Liver (tissue), 7 donors: ENCODE measurements at regions not wholly inside any gene's neighbourhood (a gene's known extent, or its start where the extent isn't known, plus 50 kb on each side); places are given as distances from the start of the nearest gene placed in this dataset. TPM values are rescaled to one million over a fixed set of nuclear protein-coding genes. Genes with fewer than 3 reads are reported as not detected.
"Not testable (repeated sequence)": the region's sequence is repeated elsewhere in the genome, so short reads cannot be mapped to it uniquely, and the experiment has no call there.

Experiments used
- DNase-seq: peaks from one replicate; pipeline ENCODE4 v3.0.0-alpha.2; 2017; ENCODE audit warnings: low spot score
- H3K27ac ChIP-seq, 2 donors: one replicate each; pipeline ENCODE4 v1.7.0; 2013; ENCODE audit warnings: inconsistent platforms in 2 of 2, low read length in 2 of 2, control low read depth in 1 of 2, low read depth in 1 of 2, mild to moderate bottlenecking in 1 of 2
- H3K27me3 ChIP-seq, 4 donors: one replicate each; pipeline versions ENCODE4 v1.6.1 to v1.7.0; 2013; ENCODE audit warnings: low read length in 3 of 4, inconsistent platforms in 1 of 4, mild to moderate bottlenecking in 1 of 4, moderate library complexity in 1 of 4; ENCODE audit not compliant: control insufficient read depth in 4 of 4, insufficient read depth in 4 of 4
- H3K36me3 ChIP-seq, 4 donors: one replicate each; pipeline versions ENCODE4 v1.6.1 to v1.7.0; 2013; ENCODE audit warnings: low read length in 3 of 4, mild to moderate bottlenecking in 3 of 4, low read depth in 1 of 4, moderate library complexity in 1 of 4; ENCODE audit not compliant: control insufficient read depth in 4 of 4, insufficient read depth in 3 of 4
- H3K4me1 ChIP-seq, 4 donors: one replicate each; pipeline versions ENCODE4 v1.6.1 to v1.7.0; 2013; ENCODE audit warnings: low read length in 3 of 4, mild to moderate bottlenecking in 3 of 4, moderate library complexity in 1 of 4; ENCODE audit not compliant: control insufficient read depth in 4 of 4, insufficient read depth in 4 of 4
- H3K4me3 ChIP-seq, 3 donors: one replicate each; pipeline versions ENCODE4 v1.6.1 to v1.7.0; 2013; ENCODE audit warnings: low read length in 3 of 3, control low read depth in 1 of 3, low read depth in 1 of 3, mild to moderate bottlenecking in 1 of 3
- H3K9ac ChIP-seq, 2 donors: one replicate each; pipeline ENCODE4 v1.7.0; 2013; ENCODE audit warnings: low read length in 2 of 2, mild to moderate bottlenecking in 2 of 2, moderate library complexity in 2 of 2, control low read depth in 1 of 2, low read depth in 1 of 2
- H3K9me3 ChIP-seq, 4 donors: one replicate each; pipeline versions ENCODE4 v1.6.1 to v1.7.0; 2013; ENCODE audit warnings: low read length in 3 of 4; ENCODE audit not compliant: control insufficient read depth in 4 of 4
- WGBS: extraction: QIAGEN DNeasy Blood & Tissue Kit; methylation state at CpG from one replicate; pipeline ENCODE4 v1.1.7; 2013; 5-methylcytosine and 5-hydroxymethylcytosine counted together
- small RNA-seq: library from RNA; depleted of rRNA; stranded (forward); fragments of <200 nt; gene quantifications from one replicate; pipeline ENCODE3, GENCODE V24; 2014
- donor health status: healthy.
- donor health status: healthy.
- donor health status: healthy.

GRCh38 chr14:19344689-19345088, 89.5 kb downstream of the POTEG start:
- H3K36me3 ChIP-seq, H3K9me3 ChIP-seq, H3K27ac ChIP-seq, H3K27me3 ChIP-seq, H3K4me1 ChIP-seq, H3K9ac ChIP-seq, DNase-seq, H3K4me3 ChIP-seq: not testable (repeated sequence)
- 68% methylated on average over 2 of the region's 20 CpGs for WGBS

- H3K27ac ChIP-seq, H3K9me3 ChIP-seq, H3K27me3 ChIP-seq, H3K9ac ChIP-seq, H3K4me3 ChIP-seq, H3K4me1 ChIP-seq, H3K36me3 ChIP-seq, DNase-seq: not testable (repeated sequence)
- 65% methylated on average over 9 of the region's 26 CpGs for WGBS
These were observed 88.7 kb downstream of the POTEG start for GRCh38 chr14:19345298-19345911.

DNA sequence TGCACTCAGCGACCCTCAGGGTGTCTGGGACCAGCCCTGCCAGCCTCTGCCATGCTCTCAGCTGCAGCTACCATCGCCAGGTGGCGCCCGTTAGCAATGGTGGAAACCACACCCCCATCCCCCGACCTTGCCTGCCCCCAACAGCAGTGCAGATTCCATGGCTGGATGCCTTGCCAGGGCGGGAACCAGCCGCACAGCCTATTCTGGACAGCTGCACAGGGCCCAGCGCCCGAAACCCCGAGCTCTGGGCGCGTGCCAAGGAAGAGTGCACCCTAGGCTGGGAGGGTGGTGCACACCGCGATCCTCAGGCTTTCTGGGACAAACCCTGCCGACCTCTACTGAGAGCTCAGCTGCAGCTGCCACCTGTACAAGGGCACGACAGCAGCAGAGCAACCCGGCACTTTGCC, 88.1 kb downstream of the POTEG start:
- H3K9ac ChIP-seq, H3K4me1 ChIP-seq, H3K9me3 ChIP-seq, DNase-seq, H3K4me3 ChIP-seq, H3K27me3 ChIP-seq, H3K36me3 ChIP-seq, H3K27ac ChIP-seq: not testable (repeated sequence)
- 65% methylated on average over 12 of the region's 17 CpGs for WGBS

GRCh38 chr14:19346636-19347035, 87.5 kb downstream of the POTEG start:
- H3K9me3 ChIP-seq, H3K4me1 ChIP-seq, H3K9ac ChIP-seq, H3K36me3 ChIP-seq, DNase-seq, H3K27ac ChIP-seq, H3K27me3 ChIP-seq, H3K4me3 ChIP-seq: not testable (repeated sequence)
- no CpG with 5 or more reads among the region's 15 CpGs for WGBS

DNA sequence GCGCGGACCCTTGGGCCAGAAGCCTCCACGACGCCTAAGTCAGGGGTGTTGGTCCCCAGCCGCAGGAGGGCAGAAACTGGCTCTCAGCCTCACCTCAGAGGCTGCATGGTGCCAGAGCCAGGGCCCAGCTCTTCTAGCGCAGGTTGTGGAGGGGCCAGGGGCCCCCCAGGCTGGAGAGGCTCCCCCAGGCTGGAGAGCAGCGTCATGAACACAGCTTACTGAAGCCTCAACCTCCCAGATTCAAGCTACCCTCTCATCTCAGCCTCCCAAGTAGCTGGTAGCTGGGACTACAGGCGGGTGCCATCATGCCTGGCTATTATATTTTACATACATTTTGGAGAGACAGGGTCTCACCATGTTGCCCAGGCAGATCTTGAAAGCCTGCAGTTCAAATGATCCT, 87.0 kb downstream of the POTEG start:
- H3K36me3 ChIP-seq, H3K27me3 ChIP-seq, H3K4me3 ChIP-seq, H3K9ac ChIP-seq, DNase-seq, H3K9me3 ChIP-seq, H3K4me1 ChIP-seq, H3K27ac ChIP-seq: not testable (repeated sequence)
- WGBS = 21% methylated on average over 1 of the region's 8 CpGs

Small RNA genes in the stretch of these regions (small RNA-seq; reads per million reads assigned to genes)
- not detected for gene AL589743.6
